ENCODE measurements at regions not wholly inside any gene's neighbourhood (a gene's known extent, or its start where the extent isn't known, plus 50 kb on each side); places are given as distances from the start of the nearest gene placed in this dataset.

GRCh38 chr2:217289177-217289906 is 429.5 kb upstream of the TNP1 start:
- DNase-seq, result no peak

GRCh38 chr2:217288472-217289063 is 428.7 kb upstream of the TNP1 start:
- DNase-seq, result no peak

- no peak for DNase-seq
Observed at GRCh38 chr2:217286833-217287232, 427.0 kb upstream of the TNP1 start.

GRCh38 chr2:217285926-217286325 is 426.1 kb upstream of the TNP1 start:
- no peak for DNase-seq

GRCh38 chr2:217283460-217283859 is 423.6 kb upstream of the TNP1 start:
- DNase-seq, result no peak

- no peak for DNase-seq
Observed at GRCh38 chr2:217282531-217282930, 422.7 kb upstream of the TNP1 start.

- no peak for DNase-seq
Observed at GRCh38 chr2:217279556-217279955, 419.7 kb upstream of the TNP1 start.

GRCh38 chr2:217279140-217279539 is 419.3 kb upstream of the TNP1 start:
- no peak for DNase-seq

- DNase-seq, result no peak
Observed at GRCh38 chr2:217277646-217278398, 418.0 kb upstream of the TNP1 start.

GRCh38 chr2:217276433-217276832 is 416.6 kb upstream of the TNP1 start:
- DNase-seq, result no peak

GRCh38 chr2:217275091-217275490 is 415.2 kb upstream of the TNP1 start:
- DNase-seq, result no peak

GRCh38 chr2:217274578-217274977 is 414.7 kb upstream of the TNP1 start:
- DNase-seq, result no peak

- no peak for DNase-seq
Observed at GRCh38 chr2:217273851-217274250, 414.0 kb upstream of the TNP1 start.

GRCh38 chr2:217273162-217273561 is 413.3 kb upstream of the TNP1 start:
- DNase-seq, result no peak

- DNase-seq, result no peak
Observed at GRCh38 chr2:217271813-217272212, 411.9 kb upstream of the TNP1 start.

GRCh38 chr2:217270485-217271121 is 410.7 kb upstream of the TNP1 start:
- no peak for DNase-seq

GRCh38 chr2:217269701-217270484 is 410.0 kb upstream of the TNP1 start:
- no peak for DNase-seq

- no peak for DNase-seq
Observed at GRCh38 chr2:217268978-217269377, 409.1 kb upstream of the TNP1 start.

GRCh38 chr2:217267758-217268157 is 407.9 kb upstream of the TNP1 start:
- DNase-seq, result no peak

- peak; percentile 29 for DNase-seq
Observed at GRCh38 chr2:217263756-217264155, 403.9 kb upstream of the TNP1 start.

GRCh38 chr2:217262911-217263310 is 403.0 kb upstream of the TNP1 start:
- no peak for DNase-seq

- DNase-seq, result no peak
Observed at GRCh38 chr2:217261452-217261851, 401.6 kb upstream of the TNP1 start.
